ENCODE measurements at regions not wholly inside any gene's neighbourhood (a gene's known extent, or its start where the extent isn't known, plus 50 kb on each side); places are given as distances from the start of the nearest gene placed in this dataset.

DNA sequence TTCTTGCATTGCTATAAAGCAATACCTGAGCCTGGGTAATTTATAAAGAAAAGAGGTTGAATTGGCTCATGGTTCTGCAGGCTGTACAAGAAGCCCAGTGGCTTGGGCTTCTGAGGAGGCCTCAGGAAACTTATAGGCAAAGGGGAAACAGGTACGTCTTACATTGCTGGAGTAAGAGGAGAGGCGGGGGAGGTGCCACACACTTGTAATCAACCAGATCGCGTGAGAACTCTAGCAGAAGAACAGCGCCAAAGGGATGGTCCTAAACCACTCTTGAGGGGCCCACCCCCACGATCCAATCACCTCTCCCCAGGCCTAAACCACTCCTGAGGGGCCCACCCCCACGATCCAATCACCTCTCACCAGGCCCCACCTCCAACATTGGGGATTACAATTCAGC is 50.6 kb upstream of the SHOX start:
- WGBS (ENCODE audit: extremely low coverage, insufficient read length, low lambda C conversion rate): no CpG with 5 or more reads among the region's 7 CpGs
- H3K9me3 Mint-ChIP-seq: no peaks in the 10 kb centered on the region
- DNase-seq: no peak

More for the DNA sequence above, 50.6 kb upstream of the SHOX start:
- H3K23me2 ChIP-seq (ENCODE audit: insufficient read length, low read depth, low read length, poor library complexity, severe bottlenecking): no peaks in the 10 kb centered on the region
- H4K20me1 ChIP-seq (ENCODE audit: control insufficient read depth, insufficient read depth, insufficient read length): no peaks in the 10 kb centered on the region
- no peak overlapping the region for H2BK120ac ChIP-seq (ENCODE audit: low read depth, low read length, poor library complexity, severe bottlenecking)
- no peak overlapping the region for H4K91ac ChIP-seq (ENCODE audit: insufficient read length, low read depth, low read length)
- TF ChIP-seq, protein P1, sequence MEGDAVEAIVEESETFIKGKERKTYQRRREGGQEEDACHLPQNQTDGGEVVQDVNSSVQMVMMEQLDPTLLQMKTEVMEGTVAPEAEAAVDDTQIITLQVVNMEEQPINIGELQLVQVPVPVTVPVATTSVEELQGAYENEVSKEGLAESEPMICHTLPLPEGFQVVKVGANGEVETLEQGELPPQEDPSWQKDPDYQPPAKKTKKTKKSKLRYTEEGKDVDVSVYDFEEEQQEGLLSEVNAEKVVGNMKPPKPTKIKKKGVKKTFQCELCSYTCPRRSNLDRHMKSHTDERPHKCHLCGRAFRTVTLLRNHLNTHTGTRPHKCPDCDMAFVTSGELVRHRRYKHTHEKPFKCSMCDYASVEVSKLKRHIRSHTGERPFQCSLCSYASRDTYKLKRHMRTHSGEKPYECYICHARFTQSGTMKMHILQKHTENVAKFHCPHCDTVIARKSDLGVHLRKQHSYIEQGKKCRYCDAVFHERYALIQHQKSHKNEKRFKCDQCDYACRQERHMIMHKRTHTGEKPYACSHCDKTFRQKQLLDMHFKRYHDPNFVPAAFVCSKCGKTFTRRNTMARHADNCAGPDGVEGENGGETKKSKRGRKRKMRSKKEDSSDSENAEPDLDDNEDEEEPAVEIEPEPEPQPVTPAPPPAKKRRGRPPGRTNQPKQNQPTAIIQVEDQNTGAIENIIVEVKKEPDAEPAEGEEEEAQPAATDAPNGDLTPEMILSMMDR (conservative IDR thresholded peaks at IDR 0.05): no peak
- no peaks in the 10 kb centered on the region for H3K79me2 ChIP-seq (ENCODE audit: insufficient read depth, low read length)
- no peaks in the 10 kb centered on the region for H3K4me1 Mint-ChIP-seq
- no peak overlapping the region for H3K4me3 Mint-ChIP-seq
- no peaks in the 10 kb centered on the region for H3K79me1 ChIP-seq (ENCODE audit: insufficient read depth, low read depth, low read length, poor library complexity, severe bottlenecking)
- H3K14ac ChIP-seq (ENCODE audit: insufficient read depth, low read length): no peak overlapping the region
- no peak overlapping the region for H3K27ac ChIP-seq (ENCODE audit: insufficient read length, low read depth, low read length)
- no peak overlapping the region for H2BK20ac ChIP-seq (ENCODE audit: low read depth, low read length, poor library complexity, severe bottlenecking)
- no peak overlapping the region for H2BK15ac ChIP-seq (ENCODE audit: low read depth, low read length)
- H3K4ac ChIP-seq (ENCODE audit: low read depth, low read length): no peak overlapping the region
- H3K4me2 ChIP-seq (ENCODE audit: insufficient read depth, insufficient read length, low read length): no peak overlapping the region
- no peak overlapping the region for H2BK12ac ChIP-seq (ENCODE audit: insufficient read length, low read depth, low read length)
- H2AK5ac ChIP-seq (ENCODE audit: insufficient read length, low read length): no peak overlapping the region
- no peak overlapping the region for H4K8ac ChIP-seq (replicated peaks; ENCODE audit: insufficient read length, low read depth, low read length)
- H3K36me3 Mint-ChIP-seq (ENCODE audit: insufficient read depth in 1 of 3, low read depth in 3 of 3): no peaks in the 10 kb centered on the region
- H3K23ac ChIP-seq (ENCODE audit: insufficient read length, low read depth, low read length): no peak overlapping the region
- H3K18ac ChIP-seq (ENCODE audit: insufficient read length, low read depth, low read length): no peak overlapping the region
- no peak overlapping the region for H2AFZ ChIP-seq (ENCODE audit: low read length)
- no peak overlapping the region for H3K9ac ChIP-seq (ENCODE audit: extremely low read depth, insufficient read length, low read length)
- H3K27me3 Mint-ChIP-seq (ENCODE audit: low read depth): peaks cover 52% of the 10 kb centered on the region
- H4K5ac ChIP-seq (ENCODE audit: insufficient read length, low read depth, low read length): no peak overlapping the region
- H2BK5ac ChIP-seq (ENCODE audit: insufficient read length, low read length): no peak overlapping the region
- no peak overlapping the region for H3K56ac ChIP-seq (ENCODE audit: insufficient read length, low read depth, low read length)
- no peak overlapping the region for H3T11ph ChIP-seq (ENCODE audit: low read length)
- H3K27me3 ChIP-seq (ENCODE audit: insufficient read depth, low read length): no peaks in the 10 kb centered on the region
- no peaks in the 10 kb centered on the region for H3K9me3 ChIP-seq (ENCODE audit: control insufficient read depth, low read depth, low read length)
- H3K27ac Mint-ChIP-seq: no peak overlapping the region
- H3K4me1 ChIP-seq (ENCODE audit: insufficient read depth, low read length): no peaks in the 10 kb centered on the region
